ENCODE measurements at regions not wholly inside any gene's neighbourhood (a gene's known extent, or its start where the extent isn't known, plus 50 kb on each side); places are given as distances from the start of the nearest gene placed in this dataset.
"Not testable (repeated sequence)": the region's sequence is repeated elsewhere in the genome, so short reads cannot be mapped to it uniquely, and the experiment has no call there.

DNA sequence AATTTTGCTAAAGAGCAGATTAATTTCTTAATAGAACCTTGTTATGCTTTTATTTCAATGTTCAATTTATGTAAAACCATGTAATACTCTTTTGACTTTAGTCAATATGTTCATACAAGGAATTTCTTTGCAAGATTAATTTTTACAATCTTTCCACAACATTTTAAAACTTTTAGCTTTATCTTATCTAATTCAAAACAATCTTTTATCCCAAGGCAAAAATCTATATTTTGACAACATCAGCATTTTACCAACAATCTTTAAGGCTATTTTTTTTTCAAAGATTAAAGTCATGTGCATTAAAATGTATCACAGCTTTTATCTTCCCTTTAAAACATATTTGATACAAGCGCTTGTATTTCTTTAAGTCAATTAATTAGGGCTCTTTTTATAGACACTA, 914.7 kb downstream of the PLOD2 start:
- H3K4me1 ChIP-seq, result no peaks in the 10 kb centered on the region
- WGBS, 2 donors, result 80 to 86% methylated on average over 1 of the region's 1 CpG
- no peaks in the 10 kb centered on the region for H3K9me3 ChIP-seq
- no peak for DNase-seq
- ATAC-seq, result no peak
- H3K4me3 ChIP-seq, result no peak overlapping the region
- H3K27ac ChIP-seq, result no peak overlapping the region
- peak; percentile 9 for FAIRE-seq
- no peaks in the 10 kb centered on the region for H3K36me3 ChIP-seq
- intact Hi-C loops (cut with DNase I), result no loop called here
- H3K27me3 ChIP-seq, result no peaks in the 10 kb centered on the region
- TF ChIP-seq, protein P1, sequence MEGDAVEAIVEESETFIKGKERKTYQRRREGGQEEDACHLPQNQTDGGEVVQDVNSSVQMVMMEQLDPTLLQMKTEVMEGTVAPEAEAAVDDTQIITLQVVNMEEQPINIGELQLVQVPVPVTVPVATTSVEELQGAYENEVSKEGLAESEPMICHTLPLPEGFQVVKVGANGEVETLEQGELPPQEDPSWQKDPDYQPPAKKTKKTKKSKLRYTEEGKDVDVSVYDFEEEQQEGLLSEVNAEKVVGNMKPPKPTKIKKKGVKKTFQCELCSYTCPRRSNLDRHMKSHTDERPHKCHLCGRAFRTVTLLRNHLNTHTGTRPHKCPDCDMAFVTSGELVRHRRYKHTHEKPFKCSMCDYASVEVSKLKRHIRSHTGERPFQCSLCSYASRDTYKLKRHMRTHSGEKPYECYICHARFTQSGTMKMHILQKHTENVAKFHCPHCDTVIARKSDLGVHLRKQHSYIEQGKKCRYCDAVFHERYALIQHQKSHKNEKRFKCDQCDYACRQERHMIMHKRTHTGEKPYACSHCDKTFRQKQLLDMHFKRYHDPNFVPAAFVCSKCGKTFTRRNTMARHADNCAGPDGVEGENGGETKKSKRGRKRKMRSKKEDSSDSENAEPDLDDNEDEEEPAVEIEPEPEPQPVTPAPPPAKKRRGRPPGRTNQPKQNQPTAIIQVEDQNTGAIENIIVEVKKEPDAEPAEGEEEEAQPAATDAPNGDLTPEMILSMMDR (IDR thresholded peaks at IDR 0.05), result no peak

DNA sequence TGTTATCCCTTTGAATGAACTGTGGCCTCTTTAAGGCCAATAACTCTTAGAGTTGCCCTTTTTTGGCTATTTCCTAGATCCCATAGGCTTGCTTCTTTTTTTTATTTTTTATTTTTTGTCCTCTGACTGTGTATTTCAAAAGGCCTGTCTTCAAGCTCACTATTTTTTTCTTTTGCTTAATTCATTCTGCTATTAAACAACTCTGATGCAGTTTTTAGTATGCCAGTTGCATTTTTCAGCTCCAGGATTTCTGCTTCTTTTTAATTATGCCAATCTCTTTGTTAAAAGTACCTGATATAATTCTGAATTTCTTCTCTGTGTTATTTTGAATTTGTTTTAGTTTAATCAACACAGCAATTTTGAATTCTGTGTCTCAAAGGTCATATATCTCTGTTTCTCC, 912.1 kb downstream of the PLOD2 start:
- H3K4me1 ChIP-seq, result no peaks in the 10 kb centered on the region
- TF ChIP-seq, protein P1 (IDR thresholded peaks at IDR 0.05), result no peak
- no peaks in the 10 kb centered on the region for H3K36me3 ChIP-seq
- no peaks in the 10 kb centered on the region for H3K27me3 ChIP-seq
- ATAC-seq (no peak), DNase-seq (no peak), FAIRE-seq (no peak)
- intact Hi-C loops (cut with DNase I), result no loop called here
- no peak overlapping the region for H3K4me3 ChIP-seq
- H3K9me3 ChIP-seq, result no peaks in the 10 kb centered on the region
- no peak overlapping the region for H3K27ac ChIP-seq

DNA sequence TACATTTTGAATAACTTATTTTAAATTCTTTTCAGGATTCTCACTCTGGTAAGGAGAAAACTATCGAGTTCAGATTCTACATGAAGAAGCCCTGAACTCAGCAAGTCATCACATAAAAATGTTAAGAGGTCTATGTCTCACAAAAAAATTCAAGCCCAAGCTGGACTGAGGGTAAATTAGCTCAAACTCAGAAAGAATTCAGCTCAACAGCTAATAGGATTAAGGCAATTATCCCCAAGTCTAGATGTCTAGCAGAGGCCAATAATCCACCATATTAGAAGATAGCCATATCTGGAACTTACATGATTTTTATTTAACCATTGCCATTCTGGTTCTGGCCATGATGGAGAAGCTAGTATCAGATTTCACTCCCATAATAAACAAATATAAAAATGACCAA, 909.7 kb downstream of the PLOD2 start:
- Histone ChIP-seq H3K27ac (no peak overlapping the region), H3K4me1 (no peaks in the 10 kb centered on the region), H3K36me3 (no peaks in the 10 kb centered on the region), H3K4me3 (no peak overlapping the region), H3K9me3 (no peaks in the 10 kb centered on the region), H3K27me3 (no peaks in the 10 kb centered on the region)
- TF ChIP-seq, protein P1 (IDR thresholded peaks at IDR 0.05), result no peak
- no peak for ATAC-seq
- WGBS, 2 donors, result 34 to 50% methylated on average over 1 of the region's 1 CpG
- FAIRE-seq, result no peak
- no peak for DNase-seq
- intact Hi-C loops (cut with DNase I), result no loop called here

DNA sequence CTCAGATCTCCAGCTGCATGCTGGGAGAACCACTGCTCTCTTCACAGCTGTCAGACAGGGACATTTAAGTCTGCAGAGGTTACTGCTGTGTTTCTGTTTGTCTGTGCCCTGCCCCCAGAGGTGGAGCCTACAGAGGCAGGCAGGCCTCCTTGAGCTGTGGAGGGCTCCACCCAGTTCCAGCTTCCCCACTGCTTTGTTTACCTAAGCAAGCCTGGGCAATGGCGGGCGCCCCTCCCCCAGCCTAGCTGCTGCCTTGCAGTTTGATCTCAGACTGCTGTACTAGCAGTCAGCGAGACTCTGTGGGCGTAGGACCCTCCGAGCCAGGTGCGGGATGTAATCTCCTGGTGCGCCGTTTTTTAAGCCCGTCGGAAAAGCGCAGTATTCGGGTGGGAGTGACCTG, 903.0 kb downstream of the PLOD2 start:
- H3K36me3 ChIP-seq; ATAC-seq; H3K4me1 ChIP-seq; H3K27ac ChIP-seq; H3K9me3 ChIP-seq; H3K4me3 ChIP-seq; H3K27me3 ChIP-seq; intact Hi-C loops (cut with DNase I); DNase-seq; FAIRE-seq: not testable (repeated sequence)
- WGBS, 2 donors, result 79 to 86% methylated on average over 12 of the region's 12 CpGs

DNA sequence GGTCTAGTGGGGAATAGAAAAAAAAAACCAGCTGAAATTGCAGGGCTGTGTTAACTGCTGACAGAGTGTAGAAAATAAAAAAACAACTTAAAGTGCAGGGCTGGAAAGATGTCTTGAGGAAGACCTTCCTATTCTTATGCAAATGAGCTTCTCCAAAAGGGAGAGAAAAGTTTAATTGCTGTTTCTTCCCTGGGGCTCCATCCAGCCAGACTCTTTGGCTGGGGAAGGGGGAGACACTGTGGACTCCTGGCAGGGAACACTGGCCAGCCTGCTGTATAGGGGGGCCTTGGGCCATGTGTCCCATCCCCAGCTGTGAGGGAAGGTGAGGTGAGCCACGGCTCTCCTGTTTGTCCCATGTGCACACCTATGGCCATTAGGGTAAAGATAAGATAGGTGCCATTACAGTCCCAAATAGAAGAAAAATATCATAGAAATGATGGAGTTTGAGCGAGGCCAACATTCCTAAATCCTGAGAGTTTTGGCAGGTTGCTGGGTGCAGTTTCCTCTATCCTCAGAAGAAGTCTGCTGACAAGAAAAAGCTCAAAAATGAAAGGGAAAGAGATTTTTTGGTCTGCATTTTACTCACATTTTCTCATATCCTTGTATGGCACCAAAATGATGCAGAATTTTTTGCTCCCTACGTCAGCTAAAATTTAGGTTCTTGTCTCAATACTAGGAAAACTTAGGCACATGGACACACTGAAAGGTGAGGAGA, 901.7 kb downstream of the PLOD2 start:
- no peak overlapping the region for H3K4me3 ChIP-seq
- no peak overlapping the region for H3K27ac ChIP-seq
- 66 to 69% methylated on average over 3 of the region's 3 CpGs for WGBS, 2 donors
- H3K9me3 ChIP-seq, result no peaks in the 10 kb centered on the region
- TF ChIP-seq, protein P1 (IDR thresholded peaks at IDR 0.05), result no peak
- no peaks in the 10 kb centered on the region for H3K4me1 ChIP-seq
- no peaks in the 10 kb centered on the region for H3K36me3 ChIP-seq
- H3K27me3 ChIP-seq, result no peaks in the 10 kb centered on the region
- FAIRE-seq, result no peak
- no peak for DNase-seq
- ATAC-seq, result no peak
- intact Hi-C loops (cut with DNase I), result no loop called here

DNA sequence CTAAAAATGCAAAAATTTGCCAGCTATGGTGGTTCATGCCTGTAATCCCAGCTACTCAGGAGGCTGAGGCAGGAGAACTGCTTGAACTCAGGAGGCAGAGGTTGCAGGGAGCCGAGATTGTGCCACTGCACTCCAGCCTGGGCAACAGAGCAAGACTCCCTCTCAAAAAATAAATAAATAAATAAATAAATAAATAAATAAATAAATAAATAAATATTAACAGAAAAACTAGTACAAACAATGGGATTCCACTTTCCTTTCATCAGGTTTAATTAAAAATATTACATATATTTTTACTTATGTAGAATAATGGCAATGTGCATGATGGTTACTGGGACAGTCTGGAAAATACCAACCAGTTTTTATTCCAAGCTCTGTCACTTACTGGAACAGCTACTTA, 897.5 kb downstream of the PLOD2 start:
- ATAC-seq; intact Hi-C loops (cut with DNase I): not testable (repeated sequence)

More for the DNA sequence above, 897.5 kb downstream of the PLOD2 start:
- not testable (repeated sequence) for H3K27ac ChIP-seq, H3K36me3 ChIP-seq, H3K27me3 ChIP-seq, H3K9me3 ChIP-seq, DNase-seq, H3K4me1 ChIP-seq, FAIRE-seq, H3K4me3 ChIP-seq
- WGBS, 2 donors, result 74 to 81% methylated on average over 1 of the region's 1 CpG
